ENCODE measurements at regions not wholly inside any gene's neighbourhood (a gene's known extent, or its start where the extent isn't known, plus 50 kb on each side); places are given as distances from the start of the nearest gene placed in this dataset.

DNA sequence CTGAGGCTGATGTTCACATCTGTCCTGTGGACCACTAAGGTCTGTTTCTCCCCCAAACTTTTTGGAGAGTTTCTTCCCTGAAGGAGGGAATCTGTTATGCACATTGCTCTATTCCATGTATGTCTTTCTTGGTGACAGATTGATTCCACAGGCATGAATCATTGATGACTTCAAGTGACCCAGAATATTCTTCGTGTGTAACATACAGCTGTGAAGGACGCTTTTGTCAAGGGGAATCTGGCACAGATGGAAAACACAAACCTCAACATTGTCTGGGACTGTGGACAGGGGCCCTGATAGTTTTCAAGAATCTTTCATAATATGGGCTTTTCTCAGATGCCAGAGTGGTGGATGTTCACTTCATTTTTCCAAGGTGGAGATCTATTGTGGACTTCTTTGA is 223.1 kb upstream of the MAF start:
- TF ChIP-seq, protein P1, sequence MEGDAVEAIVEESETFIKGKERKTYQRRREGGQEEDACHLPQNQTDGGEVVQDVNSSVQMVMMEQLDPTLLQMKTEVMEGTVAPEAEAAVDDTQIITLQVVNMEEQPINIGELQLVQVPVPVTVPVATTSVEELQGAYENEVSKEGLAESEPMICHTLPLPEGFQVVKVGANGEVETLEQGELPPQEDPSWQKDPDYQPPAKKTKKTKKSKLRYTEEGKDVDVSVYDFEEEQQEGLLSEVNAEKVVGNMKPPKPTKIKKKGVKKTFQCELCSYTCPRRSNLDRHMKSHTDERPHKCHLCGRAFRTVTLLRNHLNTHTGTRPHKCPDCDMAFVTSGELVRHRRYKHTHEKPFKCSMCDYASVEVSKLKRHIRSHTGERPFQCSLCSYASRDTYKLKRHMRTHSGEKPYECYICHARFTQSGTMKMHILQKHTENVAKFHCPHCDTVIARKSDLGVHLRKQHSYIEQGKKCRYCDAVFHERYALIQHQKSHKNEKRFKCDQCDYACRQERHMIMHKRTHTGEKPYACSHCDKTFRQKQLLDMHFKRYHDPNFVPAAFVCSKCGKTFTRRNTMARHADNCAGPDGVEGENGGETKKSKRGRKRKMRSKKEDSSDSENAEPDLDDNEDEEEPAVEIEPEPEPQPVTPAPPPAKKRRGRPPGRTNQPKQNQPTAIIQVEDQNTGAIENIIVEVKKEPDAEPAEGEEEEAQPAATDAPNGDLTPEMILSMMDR (IDR thresholded peaks at IDR 0.05; ENCODE audit: low read depth, low read length, poor library complexity, severe bottlenecking): no peak
- no peak for TF ChIP-seq EZH2phosphoT487 (IDR thresholded peaks at IDR 0.05; ENCODE audit: borderline replicate concordance, low read length)

Data from DOHH2 (cell line).